MM.1S (cell line): ENCODE measurements at regions not wholly inside any gene's neighbourhood (a gene's known extent, or its start where the extent isn't known, plus 50 kb on each side); places are given as distances from the start of the nearest gene placed in this dataset.

ENCODE experiments used
- EZH2 ChIP-seq: fragments of 300-600 bp; sonication (generic); optimal IDR thresholded peaks from 2 replicates; pipeline ENCODE3; 2017; ENCODE audit warnings: low read depth, mild to moderate bottlenecking, antibody characterized with exemption, low read length, mixed read lengths
- TF ChIP-seq, protein P1 (sequence below): fragments of 300-600 bp; sonication (generic); IDR thresholded peaks from 2 replicates; pipeline ENCODE4 v1.5.1; 2016; ENCODE audit warnings: antibody characterized with exemption, low read length, mixed read lengths

DNA sequence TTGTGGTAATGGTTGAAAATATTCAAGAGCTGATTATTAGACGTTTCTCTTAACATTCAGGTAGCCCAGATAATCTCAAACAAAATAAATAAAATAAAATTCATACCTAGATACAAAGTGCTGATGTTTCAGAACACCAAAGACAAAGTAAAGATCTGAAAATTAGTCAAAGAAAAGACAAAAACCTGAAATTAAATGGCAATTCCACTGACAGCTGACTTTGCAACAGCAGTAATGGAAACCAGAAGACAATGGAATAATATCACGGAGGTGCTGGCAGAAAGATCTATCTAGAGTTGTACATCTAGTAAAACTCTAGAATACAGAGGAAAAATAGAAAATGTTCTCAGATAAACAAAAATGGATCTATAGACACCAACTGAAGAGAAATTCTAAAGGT is 58.0 kb upstream of the IKZF1 start:
- TF ChIP-seq, protein P1, sequence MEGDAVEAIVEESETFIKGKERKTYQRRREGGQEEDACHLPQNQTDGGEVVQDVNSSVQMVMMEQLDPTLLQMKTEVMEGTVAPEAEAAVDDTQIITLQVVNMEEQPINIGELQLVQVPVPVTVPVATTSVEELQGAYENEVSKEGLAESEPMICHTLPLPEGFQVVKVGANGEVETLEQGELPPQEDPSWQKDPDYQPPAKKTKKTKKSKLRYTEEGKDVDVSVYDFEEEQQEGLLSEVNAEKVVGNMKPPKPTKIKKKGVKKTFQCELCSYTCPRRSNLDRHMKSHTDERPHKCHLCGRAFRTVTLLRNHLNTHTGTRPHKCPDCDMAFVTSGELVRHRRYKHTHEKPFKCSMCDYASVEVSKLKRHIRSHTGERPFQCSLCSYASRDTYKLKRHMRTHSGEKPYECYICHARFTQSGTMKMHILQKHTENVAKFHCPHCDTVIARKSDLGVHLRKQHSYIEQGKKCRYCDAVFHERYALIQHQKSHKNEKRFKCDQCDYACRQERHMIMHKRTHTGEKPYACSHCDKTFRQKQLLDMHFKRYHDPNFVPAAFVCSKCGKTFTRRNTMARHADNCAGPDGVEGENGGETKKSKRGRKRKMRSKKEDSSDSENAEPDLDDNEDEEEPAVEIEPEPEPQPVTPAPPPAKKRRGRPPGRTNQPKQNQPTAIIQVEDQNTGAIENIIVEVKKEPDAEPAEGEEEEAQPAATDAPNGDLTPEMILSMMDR: no peak
- no peak for TF ChIP-seq EZH2
